Mucosa of descending colon (tissue), 3 donors: ENCODE measurements at regions not wholly inside any gene's neighbourhood (a gene's known extent, or its start where the extent isn't known, plus 50 kb on each side); places are given as distances from the start of the nearest gene placed in this dataset.
A peak's percentile ranks its signal among the peaks of the same experiment; 100 is the strongest.

Experiments used
- ATAC-seq: fragments of 200-7000 bp; cut with Tn5 transposase; one replicate; pipeline ENCODE4 v1.9.1; 2020; ENCODE audit warnings: mild to moderate bottlenecking, moderate library complexity
- DNase-seq, 3 donors: peaks; one replicate each; pipeline ENCODE4 v3.0.0-alpha.2; 2020
- H3K36me3 ChIP-seq: fragments of 200-600 bp; one replicate; pipeline ENCODE4 v1.8.0; 2021; ENCODE audit warnings: low read depth, mild to moderate bottlenecking
- H3K4me1 ChIP-seq: fragments of 200-600 bp; one replicate; pipeline ENCODE4 v1.8.0; 2021; ENCODE audit warnings: low read depth, mild to moderate bottlenecking
- H3K4me3 ChIP-seq: fragments of 200-600 bp; one replicate; pipeline ENCODE4 v1.8.0; 2021; ENCODE audit warnings: mild to moderate bottlenecking
- H3K9me3 ChIP-seq: fragments of 200-600 bp; one replicate; pipeline ENCODE4 v1.8.0; 2021; ENCODE audit warnings: mild to moderate bottlenecking
- intact Hi-C, 2 donors: fragments of 100-400 bp; cut with DNase I in 1 of 2; cut with micrococcal nuclease in 1 of 2; formaldehyde crosslinking; loops; one replicate each; pipeline versions ENCODE4 v1.11.0 to v1.11.1; 2022; cut with DNase I, micrococcal nuclease
- TF ChIP-seq, protein P1 (sequence below): fragments of 200-600 bp; IDR thresholded peaks from one replicate; pipeline ENCODE4 v1.8.0; 2022; ENCODE audit warnings: antibody characterized with exemption, mild to moderate bottlenecking
- donor health status: DM: no; HTN: no; CAD: no; lungs with moderate emphysema.
- donor health status: DM: no; HTN: no; CAD: no.
- donor health status: DM: no; HTN: yes; CAD: no.

DNA sequence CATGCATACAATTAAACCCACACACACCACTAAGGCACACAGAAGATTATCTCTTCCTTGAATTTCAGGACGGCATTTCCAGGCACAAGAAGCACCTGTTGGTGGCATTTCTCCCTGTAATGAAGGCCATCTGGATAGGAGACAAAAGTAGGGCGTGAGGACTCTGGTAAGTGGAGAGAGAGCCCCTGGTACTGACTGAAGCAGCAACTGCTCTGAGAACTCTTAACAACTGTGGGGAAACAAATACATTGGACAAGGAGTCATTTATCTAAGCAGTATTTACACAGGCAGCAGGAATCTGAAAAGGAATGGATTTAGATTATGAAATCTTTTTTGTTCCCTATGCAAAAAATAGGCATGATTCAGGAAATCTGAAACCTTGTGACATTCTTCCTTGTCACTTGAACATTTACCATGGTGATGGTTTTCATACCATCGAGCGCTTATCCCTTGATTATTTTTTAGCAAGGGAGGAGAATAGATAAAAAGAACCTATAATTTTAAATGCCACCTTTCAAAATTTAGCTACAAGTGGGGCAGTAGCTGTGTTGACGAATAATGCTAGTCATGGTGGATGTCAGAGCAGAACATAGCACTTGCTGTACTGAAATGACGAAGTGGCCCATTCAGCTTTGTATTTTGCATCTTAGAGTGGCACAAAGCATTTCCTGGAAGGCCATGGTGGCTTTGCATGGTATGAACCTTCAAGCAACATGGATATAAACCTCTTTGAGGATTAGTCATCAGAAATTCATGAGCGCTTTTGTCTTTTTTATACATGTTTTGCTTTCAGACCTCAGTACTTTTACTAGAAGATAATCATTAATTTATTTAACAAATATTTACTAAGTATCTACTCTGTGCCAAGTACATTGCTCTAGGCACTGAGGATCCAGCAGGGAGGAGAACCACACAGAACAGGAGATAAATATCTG lies 362.0 kb downstream of the ADGRL2 start:
- ATAC-seq (no peak), DNase-seq (no peak)
- Histone ChIP-seq H3K36me3 (no peaks in the 10 kb centered on the region), H3K4me1 (peaks cover 7% of the 10 kb centered on the region), H3K4me3 (no peak overlapping the region), H3K9me3 (no peaks in the 10 kb centered on the region)
- TF ChIP-seq, protein P1, sequence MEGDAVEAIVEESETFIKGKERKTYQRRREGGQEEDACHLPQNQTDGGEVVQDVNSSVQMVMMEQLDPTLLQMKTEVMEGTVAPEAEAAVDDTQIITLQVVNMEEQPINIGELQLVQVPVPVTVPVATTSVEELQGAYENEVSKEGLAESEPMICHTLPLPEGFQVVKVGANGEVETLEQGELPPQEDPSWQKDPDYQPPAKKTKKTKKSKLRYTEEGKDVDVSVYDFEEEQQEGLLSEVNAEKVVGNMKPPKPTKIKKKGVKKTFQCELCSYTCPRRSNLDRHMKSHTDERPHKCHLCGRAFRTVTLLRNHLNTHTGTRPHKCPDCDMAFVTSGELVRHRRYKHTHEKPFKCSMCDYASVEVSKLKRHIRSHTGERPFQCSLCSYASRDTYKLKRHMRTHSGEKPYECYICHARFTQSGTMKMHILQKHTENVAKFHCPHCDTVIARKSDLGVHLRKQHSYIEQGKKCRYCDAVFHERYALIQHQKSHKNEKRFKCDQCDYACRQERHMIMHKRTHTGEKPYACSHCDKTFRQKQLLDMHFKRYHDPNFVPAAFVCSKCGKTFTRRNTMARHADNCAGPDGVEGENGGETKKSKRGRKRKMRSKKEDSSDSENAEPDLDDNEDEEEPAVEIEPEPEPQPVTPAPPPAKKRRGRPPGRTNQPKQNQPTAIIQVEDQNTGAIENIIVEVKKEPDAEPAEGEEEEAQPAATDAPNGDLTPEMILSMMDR: no peak
- intact Hi-C loops: no loop called here

DNA sequence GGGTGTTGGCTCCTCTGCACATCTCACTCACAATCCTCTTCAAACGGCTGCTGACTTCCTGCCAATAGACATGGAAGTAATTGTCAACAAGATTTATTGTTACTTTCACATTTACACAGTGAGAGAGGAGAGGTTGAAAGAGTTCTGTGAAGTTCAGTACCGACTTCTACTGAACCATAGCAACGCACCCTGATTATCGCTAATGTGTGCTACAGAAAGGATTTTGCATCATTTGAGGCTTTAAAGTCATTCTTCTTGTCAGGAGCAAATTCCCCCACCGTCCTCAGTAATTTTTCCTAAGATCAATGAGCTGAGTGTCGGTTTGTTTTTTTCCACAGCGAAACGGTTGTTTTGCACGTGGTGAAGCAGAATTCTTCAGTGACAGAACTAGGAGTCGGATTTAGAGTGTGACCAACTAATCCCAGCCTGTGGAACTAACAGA lies 361.0 kb downstream of the ADGRL2 start:
- H3K36me3 ChIP-seq: no peaks in the 10 kb centered on the region
- peaks cover 7% of the 10 kb centered on the region for H3K4me1 ChIP-seq
- H3K4me3 ChIP-seq: no peak overlapping the region
- intact Hi-C loops: no loop called here
- peak in 1 of 3 donors; percentile 42 for DNase-seq
- no peaks in the 10 kb centered on the region for H3K9me3 ChIP-seq
- TF ChIP-seq, protein P1: no peak
- peak; percentile 60 for ATAC-seq

DNA sequence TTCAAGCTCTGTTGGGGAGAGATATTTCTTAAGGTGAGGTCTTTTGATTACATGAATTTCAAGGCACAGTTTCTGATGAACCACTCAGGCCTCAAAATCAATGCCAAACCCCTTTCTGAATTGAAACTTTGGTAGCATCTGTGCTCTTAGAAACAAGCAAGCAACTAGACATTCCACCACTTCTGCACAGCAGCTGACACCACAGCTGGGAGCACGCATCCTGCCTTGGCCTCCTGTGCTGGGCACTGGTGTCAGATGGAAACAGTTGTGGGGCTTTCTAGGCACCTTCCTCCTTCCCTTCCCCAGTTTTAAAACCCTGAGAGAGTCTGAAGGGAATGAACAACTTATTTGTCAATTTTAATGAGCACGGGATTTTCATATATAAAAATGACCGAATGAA lies 360.2 kb downstream of the ADGRL2 start:
- Histone ChIP-seq H3K36me3 (no peaks in the 10 kb centered on the region), H3K4me1 (peaks cover 7% of the 10 kb centered on the region), H3K9me3 (no peaks in the 10 kb centered on the region), H3K4me3 (no peak overlapping the region)
- ATAC-seq: no peak
- TF ChIP-seq, protein P1: no peak
- intact Hi-C loops: no loop called here
- DNase-seq: no peak

DNA sequence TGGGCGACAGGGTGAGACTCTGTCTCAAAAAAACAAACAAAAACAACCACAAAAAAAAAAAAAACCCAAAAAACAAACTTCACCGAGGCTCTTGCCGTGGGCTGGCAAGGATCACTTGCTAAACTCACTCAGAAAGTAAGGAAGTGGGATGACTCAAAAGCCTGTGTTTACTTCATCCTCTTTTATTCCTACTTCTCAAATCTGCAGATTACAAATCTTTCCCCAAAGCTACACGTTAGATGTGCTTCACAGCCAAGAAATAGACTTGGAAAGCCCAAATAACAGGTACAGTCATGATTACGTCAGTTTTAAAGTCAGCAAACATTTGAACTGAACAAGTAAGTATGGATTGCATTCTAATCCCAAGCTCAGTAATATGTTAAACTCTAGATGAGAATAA lies 359.3 kb downstream of the ADGRL2 start:
- H3K4me3 ChIP-seq: no peak overlapping the region
- DNase-seq (no peak), ATAC-seq (no peak)
- TF ChIP-seq, protein P1: no peak
- H3K36me3 ChIP-seq: no peaks in the 10 kb centered on the region
- H3K9me3 ChIP-seq: no peaks in the 10 kb centered on the region
- intact Hi-C loops: no loop called here
- H3K4me1 ChIP-seq: peaks cover 7% of the 10 kb centered on the region

DNA sequence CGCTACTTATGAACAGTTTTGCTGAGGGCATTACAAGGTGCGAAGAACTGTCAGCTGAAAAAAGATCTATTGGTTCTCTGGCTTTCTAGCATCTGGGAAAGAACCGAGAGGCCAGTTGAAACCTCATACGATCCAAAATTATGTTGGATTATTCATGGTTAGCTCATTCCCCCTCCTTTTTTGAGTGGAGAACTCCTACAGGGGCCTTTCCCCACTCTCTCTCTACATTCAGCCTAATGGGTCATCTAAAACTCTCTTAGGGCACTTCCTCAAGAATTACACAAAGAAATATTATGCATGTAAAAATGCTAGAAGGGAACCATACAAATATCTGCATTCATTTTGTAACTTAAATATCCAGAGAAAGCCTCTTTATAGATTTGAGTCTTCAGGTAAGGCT lies 358.2 kb downstream of the ADGRL2 start:
- Histone ChIP-seq H3K9me3 (no peaks in the 10 kb centered on the region), H3K4me1 (peaks cover 7% of the 10 kb centered on the region), H3K4me3 (no peak overlapping the region), H3K36me3 (no peaks in the 10 kb centered on the region)
- no peak for ATAC-seq
- intact Hi-C loops: no loop called here
- TF ChIP-seq, protein P1: no peak
- no peak for DNase-seq
